Smooth muscle cell (in vitro differentiated cells): ENCODE measurements at regions not wholly inside any gene's neighbourhood (a gene's known extent, or its start where the extent isn't known, plus 50 kb on each side); places are given as distances from the start of the nearest gene placed in this dataset.
"Not testable (repeated sequence)": the region's sequence is repeated elsewhere in the genome, so short reads cannot be mapped to it uniquely, and the experiment has no call there.

Experiments
- DNase-seq: peaks from one replicate; lab custom pipeline; 2025; ENCODE audit not compliant: unreplicated experiment; lab: John Stamatoyannopoulos, UW
- H2AFZ ChIP-seq: fragments of 200-600 bp; sonication (generic); 2 replicates; pipeline ENCODE4 v1.6.0; 2016; ENCODE audit warnings: antibody characterized with exemption, low read depth, mild to moderate bottlenecking
- H3F3A ChIP-seq: fragments of 200-600 bp; sonication (generic); 2 replicates; pipeline ENCODE4 v1.6.0; 2017; ENCODE audit warnings: antibody characterized with exemption, low read depth
- H3K27ac ChIP-seq: fragments of 200-600 bp; sonication (generic); 2 replicates; pipeline ENCODE4 v1.5.1; 2016; ENCODE audit warnings: low read depth, mild to moderate bottlenecking
- H3K27me3 ChIP-seq: fragments of 200-600 bp; sonication (generic); 2 replicates; pipeline ENCODE4 v1.6.1; 2016; ENCODE audit warnings: low read depth, mild to moderate bottlenecking
- H3K36me3 ChIP-seq: fragments of 200-600 bp; sonication (generic); 2 replicates; pipeline ENCODE4 v1.5.1; 2016; ENCODE audit warnings: low read depth
- H3K4me1 ChIP-seq: fragments of 200-600 bp; sonication (generic); 2 replicates; pipeline ENCODE4 v1.5.1; 2016; ENCODE audit warnings: low read depth
- H3K4me2 ChIP-seq: fragments of 200-600 bp; sonication (generic); 2 replicates; pipeline ENCODE4 v1.6.0; 2016; ENCODE audit warnings: mild to moderate bottlenecking
- H3K4me3 ChIP-seq: fragments of 200-600 bp; sonication (generic); 2 replicates; pipeline ENCODE4 v1.5.1; 2016; ENCODE audit warnings: mild to moderate bottlenecking
- H3K79me2 ChIP-seq: fragments of 200-600 bp; sonication (generic); 2 replicates; pipeline ENCODE4 v1.6.0; 2016; ENCODE audit warnings: low read depth, mild to moderate bottlenecking
- H3K9ac ChIP-seq: fragments of 200-600 bp; sonication (generic); 2 replicates; pipeline ENCODE4 v1.6.0; 2016; ENCODE audit warnings: low read depth
- H3K9me3 ChIP-seq: fragments of 200-600 bp; sonication (generic); replicated peaks from 2 replicates; pipeline ENCODE4 v1.5.1; 2016; ENCODE audit warnings: low read depth
- H4K20me1 ChIP-seq: fragments of 200-600 bp; sonication (generic); 2 replicates; pipeline ENCODE4 v1.6.0; 2016; ENCODE audit warnings: low read depth
- WGBS: methylation state at CpG from one replicate; pipeline ENCODE4 v1.1.7; 2016; ENCODE audit warnings: low lambda C conversion rate; 5-methylcytosine and 5-hydroxymethylcytosine counted together
- TF ChIP-seq, protein P1 (sequence below): fragments of 200-600 bp; sonication (generic); IDR thresholded peaks from 2 replicates; pipeline ENCODE4 v1.5.1; 2017; ENCODE audit warnings: borderline replicate concordance, mild to moderate bottlenecking, antibody characterized with exemption; ENCODE audit not compliant: insufficient read depth, poor library complexity, severe bottlenecking

DNA sequence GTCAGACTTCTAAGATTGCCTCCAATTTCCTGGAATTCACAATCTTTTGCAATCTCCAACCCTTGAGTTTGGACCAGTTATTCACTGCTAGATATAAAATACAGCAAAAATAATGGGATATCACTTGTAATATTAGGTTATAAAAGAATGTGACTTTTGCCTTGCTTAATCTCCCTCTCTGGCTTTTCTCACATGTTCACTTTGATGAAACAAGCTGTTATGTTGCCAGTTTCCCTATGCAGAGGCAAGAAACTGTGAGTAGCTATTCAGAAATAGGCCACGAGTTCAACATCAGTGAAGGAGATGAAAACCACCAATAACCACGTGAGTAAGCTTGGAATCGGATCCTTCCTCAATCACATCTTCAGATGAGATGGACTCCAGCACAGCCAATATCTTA lies 842.7 kb downstream of the RNF144A start:
- peaks cover 3% of the 10 kb centered on the region for H3K9me3 ChIP-seq
- H3K4me1 ChIP-seq: no peaks in the 10 kb centered on the region
- 90% methylated on average over 3 of the region's 3 CpGs for WGBS
- H3K36me3 ChIP-seq: no peaks in the 10 kb centered on the region
- no peak for DNase-seq
- H3K79me2 ChIP-seq: no peaks in the 10 kb centered on the region
- no peak overlapping the region for H3K9ac ChIP-seq
- H3K27me3 ChIP-seq: no peaks in the 10 kb centered on the region
- H3K27ac ChIP-seq: no peak overlapping the region
- TF ChIP-seq, protein P1, sequence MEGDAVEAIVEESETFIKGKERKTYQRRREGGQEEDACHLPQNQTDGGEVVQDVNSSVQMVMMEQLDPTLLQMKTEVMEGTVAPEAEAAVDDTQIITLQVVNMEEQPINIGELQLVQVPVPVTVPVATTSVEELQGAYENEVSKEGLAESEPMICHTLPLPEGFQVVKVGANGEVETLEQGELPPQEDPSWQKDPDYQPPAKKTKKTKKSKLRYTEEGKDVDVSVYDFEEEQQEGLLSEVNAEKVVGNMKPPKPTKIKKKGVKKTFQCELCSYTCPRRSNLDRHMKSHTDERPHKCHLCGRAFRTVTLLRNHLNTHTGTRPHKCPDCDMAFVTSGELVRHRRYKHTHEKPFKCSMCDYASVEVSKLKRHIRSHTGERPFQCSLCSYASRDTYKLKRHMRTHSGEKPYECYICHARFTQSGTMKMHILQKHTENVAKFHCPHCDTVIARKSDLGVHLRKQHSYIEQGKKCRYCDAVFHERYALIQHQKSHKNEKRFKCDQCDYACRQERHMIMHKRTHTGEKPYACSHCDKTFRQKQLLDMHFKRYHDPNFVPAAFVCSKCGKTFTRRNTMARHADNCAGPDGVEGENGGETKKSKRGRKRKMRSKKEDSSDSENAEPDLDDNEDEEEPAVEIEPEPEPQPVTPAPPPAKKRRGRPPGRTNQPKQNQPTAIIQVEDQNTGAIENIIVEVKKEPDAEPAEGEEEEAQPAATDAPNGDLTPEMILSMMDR: no peak
- no peak overlapping the region for H2AFZ ChIP-seq
- H3K4me2 ChIP-seq: no peak overlapping the region
- no peaks in the 10 kb centered on the region for H3F3A ChIP-seq
- H3K4me3 ChIP-seq: no peak overlapping the region
- H4K20me1 ChIP-seq: no peaks in the 10 kb centered on the region

- not testable (repeated sequence) for H3K9me3 ChIP-seq, H3K4me1 ChIP-seq, H3K9ac ChIP-seq, H3K4me3 ChIP-seq, H2AFZ ChIP-seq, DNase-seq, H3K27me3 ChIP-seq, H3K27ac ChIP-seq, H3K36me3 ChIP-seq, H3K4me2 ChIP-seq, H4K20me1 ChIP-seq, H3F3A ChIP-seq, H3K79me2 ChIP-seq
- WGBS: 95% methylated on average over 3 of the region's 3 CpGs
These were observed 846.2 kb downstream of the RNF144A start for GRCh38 chr2:7763418-7763817.

DNA sequence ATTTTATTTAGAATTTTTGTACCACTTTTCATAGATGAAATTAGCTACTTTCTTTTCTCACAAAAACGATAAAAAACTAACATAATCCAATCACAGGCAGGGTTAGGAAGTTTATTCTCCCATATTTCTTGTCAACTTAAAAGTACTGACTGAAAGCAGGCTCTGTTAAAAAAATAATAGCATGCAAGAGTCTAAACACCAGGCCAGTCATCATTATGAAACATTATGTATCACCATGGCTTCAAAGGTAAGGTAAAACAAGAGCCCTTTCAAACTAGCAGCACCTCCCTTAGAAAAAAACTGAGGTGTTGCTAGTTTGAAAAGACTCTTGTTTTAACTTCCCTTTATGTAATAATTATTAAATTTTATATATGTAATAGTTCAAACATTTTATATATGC lies 848.0 kb downstream of the RNF144A start:
- H3K79me2 ChIP-seq: no peaks in the 10 kb centered on the region
- no peak overlapping the region for H3K4me3 ChIP-seq
- H3K36me3 ChIP-seq: no peaks in the 10 kb centered on the region
- H3K4me2 ChIP-seq: no peak overlapping the region
- TF ChIP-seq, protein P1: no peak
- H3K27me3 ChIP-seq: no peaks in the 10 kb centered on the region
- no peak for DNase-seq
- H3K4me1 ChIP-seq: no peaks in the 10 kb centered on the region
- no peaks in the 10 kb centered on the region for H3F3A ChIP-seq
- no peak overlapping the region for H2AFZ ChIP-seq
- peaks cover 3% of the 10 kb centered on the region for H3K9me3 ChIP-seq
- WGBS: 92% methylated on average over 1 of the region's 1 CpG
- H4K20me1 ChIP-seq: no peaks in the 10 kb centered on the region
- no peak overlapping the region for H3K9ac ChIP-seq
- no peak overlapping the region for H3K27ac ChIP-seq

DNA sequence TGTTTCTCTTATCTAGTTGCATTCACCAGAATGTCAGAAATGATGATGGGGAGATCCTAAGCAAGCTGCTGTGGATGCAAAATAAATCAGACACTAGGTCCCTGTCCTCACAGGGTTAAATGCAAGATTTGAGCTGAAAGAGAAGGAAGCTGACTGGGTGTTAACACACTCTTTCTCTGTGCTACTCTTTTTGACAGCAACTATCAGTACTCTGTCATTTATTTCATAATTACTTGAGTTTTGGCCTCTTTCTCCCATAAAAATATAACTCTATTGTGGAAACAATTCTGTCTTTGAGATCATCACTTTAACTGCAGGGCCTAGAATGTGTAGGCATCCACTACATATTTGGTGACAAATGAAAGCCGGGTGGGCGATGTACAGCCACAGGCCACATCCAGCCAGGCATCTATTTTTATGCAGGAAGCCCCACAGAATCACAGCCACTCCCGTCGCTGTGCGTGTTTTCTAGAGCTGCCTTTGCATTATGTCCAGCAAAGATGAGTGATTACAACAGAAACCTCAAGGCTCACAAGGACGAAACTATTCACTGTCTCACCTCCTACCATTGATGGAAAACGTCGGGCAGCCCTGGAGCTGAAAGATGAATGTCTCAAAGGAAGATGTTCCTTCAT lies 849.0 kb downstream of the RNF144A start:
- 81% methylated on average over 8 of the region's 8 CpGs for WGBS
- Histone ChIP-seq H3K4me2 (no peak overlapping the region), H3F3A (no peaks in the 10 kb centered on the region), H3K9ac (no peak overlapping the region), H4K20me1 (no peaks in the 10 kb centered on the region), H3K79me2 (no peaks in the 10 kb centered on the region), H3K27ac (no peak overlapping the region), H3K4me3 (no peak overlapping the region), H2AFZ (no peak overlapping the region), H3K9me3 (peaks cover 3% of the 10 kb centered on the region), H3K4me1 (no peaks in the 10 kb centered on the region), H3K27me3 (no peaks in the 10 kb centered on the region), H3K36me3 (no peaks in the 10 kb centered on the region)
- DNase-seq: no peak
- TF ChIP-seq, protein P1: no peak
